HG03342 (cell line): ENCODE measurements at regions not wholly inside any gene's neighbourhood (a gene's known extent, or its start where the extent isn't known, plus 50 kb on each side); places are given as distances from the start of the nearest gene placed in this dataset.

ENCODE experiments used
- ATAC-seq: cut with Tn5 transposase; IDR thresholded peaks from one replicate; pipeline ENCODE4 v1.9.1; 2021; ENCODE audit warnings: mild to moderate bottlenecking, moderate library complexity; ENCODE audit not compliant: unreplicated experiment

DNA sequence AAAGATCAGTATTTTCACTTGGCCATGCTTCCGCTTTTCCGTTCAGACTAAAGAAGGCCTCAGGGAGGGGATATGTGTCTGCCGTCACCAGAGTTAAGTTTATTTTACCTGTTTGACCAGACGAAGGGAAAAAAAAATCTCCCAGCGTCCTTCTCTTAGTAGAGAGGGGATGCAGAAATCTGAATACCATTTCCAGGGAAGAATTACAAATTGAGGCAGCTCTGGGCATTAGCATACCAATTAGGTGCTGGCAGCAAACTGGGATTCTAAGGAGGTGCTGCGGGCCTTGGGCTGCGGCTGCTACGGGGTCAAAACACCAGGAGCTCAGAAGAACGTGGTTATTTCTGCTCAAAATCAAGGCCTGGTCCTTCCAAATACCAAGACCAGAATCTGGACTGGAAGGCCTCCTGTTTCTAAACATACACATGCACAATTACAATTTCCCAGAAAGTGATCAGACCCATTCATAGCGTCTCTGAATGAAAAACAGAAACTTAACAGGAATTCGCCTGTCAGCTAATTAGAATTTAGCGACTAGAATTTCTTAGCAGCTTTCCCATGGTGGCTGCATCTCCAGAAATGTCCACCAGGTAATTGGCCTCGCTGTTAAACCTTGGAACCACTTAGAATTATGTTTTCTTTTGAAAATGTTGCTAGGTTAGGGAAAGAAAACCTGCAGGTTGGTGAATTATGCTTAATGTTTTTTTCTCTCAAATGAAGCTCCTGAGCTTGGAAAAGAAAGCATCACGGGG, 617.0 kb downstream of the VRK1 start:
- no peak for ATAC-seq

GRCh38 chr14:97414718-97415098, 617.5 kb downstream of the VRK1 start:
- no peak for ATAC-seq

DNA sequence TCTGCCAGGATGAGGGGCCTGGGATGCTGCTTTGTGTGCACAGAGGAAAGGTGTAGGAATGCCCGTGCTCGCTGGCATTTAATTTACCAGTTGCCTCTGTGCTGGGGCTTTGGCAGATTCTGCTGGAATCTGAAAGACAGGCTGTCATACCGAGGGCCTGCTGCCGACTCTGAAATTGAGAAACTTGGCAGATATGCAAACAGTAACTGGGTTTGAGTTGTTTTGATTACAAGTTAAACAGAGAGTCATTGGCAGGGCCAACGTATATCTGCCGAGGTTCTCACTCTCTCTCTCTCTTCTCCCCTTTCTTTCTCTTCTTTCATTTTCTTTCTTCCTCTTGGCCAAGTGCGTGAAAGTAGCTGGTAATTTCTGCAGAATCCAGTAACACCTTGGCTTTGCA, 618.7 kb downstream of the VRK1 start:
- no peak for ATAC-seq

- no peak for ATAC-seq
Measured at GRCh38 chr14:97416550-97416949, 619.4 kb downstream of the VRK1 start.

DNA sequence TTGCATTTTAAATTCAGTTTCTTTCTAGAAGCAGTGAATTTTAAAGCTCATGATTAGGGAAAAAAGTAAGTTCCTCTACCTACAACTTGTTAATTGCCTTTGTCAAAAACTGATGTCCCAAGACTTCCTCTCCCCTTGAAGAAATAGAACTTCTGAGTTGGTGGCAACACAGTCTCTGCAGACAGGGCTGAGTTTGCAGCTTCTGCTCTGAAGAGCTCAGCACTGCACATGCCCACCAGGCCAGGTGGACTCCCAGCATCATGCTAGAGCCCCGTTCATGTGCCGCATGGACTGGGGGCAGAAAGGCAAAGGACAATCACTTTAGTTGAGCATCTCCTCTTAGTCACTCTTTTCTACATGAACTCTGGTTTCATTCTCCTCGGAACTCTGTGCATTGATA, 620.1 kb downstream of the VRK1 start:
- no peak for ATAC-seq

- no peak for ATAC-seq
Measured at GRCh38 chr14:97420211-97420610, 623.0 kb downstream of the VRK1 start.

DNA sequence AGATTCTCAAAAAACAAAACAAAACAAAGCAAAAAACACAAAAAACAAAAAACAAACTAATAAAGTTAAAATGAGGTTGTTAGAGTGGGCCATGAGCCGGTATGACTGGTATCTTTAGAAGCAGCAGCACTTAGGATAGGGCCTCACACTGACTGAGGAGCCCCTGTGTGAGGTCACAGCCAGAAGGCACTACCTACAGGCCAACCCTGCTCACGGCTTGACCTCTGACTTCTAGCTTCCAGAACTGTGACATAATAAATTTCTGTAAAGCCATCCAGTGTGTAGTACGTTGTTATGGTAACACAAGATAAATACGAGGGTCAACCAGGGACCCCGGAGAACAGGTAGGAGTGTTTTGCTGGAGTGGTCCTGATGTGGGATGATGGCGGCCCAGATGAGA, 629.6 kb downstream of the VRK1 start:
- ATAC-seq = no peak

GRCh38 chr14:97428808-97429440, 631.7 kb downstream of the VRK1 start:
- no peak for ATAC-seq

- no peak for ATAC-seq
Measured at GRCh38 chr14:97432586-97432985, 635.4 kb downstream of the VRK1 start.

- ATAC-seq = no peak
Measured at GRCh38 chr14:97441740-97442362, 644.7 kb downstream of the VRK1 start.

- no peak for ATAC-seq
Measured at GRCh38 chr14:97442363-97442762, 645.2 kb downstream of the VRK1 start.

DNA sequence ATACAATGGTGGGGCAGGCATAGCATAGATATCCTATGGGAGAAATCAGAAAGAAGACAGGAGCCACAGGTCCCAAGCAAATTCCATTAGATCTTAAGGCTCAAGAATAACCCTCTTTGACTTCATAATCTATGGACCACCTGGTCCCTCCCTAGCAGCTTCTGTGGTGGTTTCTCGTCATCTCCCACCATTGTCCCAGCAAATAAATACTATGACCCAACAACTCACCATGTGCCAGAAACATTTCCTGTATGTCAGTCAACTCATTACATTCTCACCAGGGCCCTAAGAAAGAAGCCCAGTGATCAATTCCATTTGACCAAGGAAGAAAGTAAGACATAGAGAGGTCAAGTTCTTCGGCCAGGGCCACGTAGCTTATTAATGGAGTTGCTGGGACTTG, 646.2 kb downstream of the VRK1 start:
- no peak for ATAC-seq

GRCh38 chr14:97444248-97444647, 647.1 kb downstream of the VRK1 start:
- ATAC-seq = no peak

- no peak for ATAC-seq
Measured at GRCh38 chr14:97445367-97445766, 648.2 kb downstream of the VRK1 start.

GRCh38 chr14:97446087-97446486, 648.9 kb downstream of the VRK1 start:
- ATAC-seq = no peak

- no peak for ATAC-seq
Measured at GRCh38 chr14:97452314-97452713, 655.1 kb downstream of the VRK1 start.

DNA sequence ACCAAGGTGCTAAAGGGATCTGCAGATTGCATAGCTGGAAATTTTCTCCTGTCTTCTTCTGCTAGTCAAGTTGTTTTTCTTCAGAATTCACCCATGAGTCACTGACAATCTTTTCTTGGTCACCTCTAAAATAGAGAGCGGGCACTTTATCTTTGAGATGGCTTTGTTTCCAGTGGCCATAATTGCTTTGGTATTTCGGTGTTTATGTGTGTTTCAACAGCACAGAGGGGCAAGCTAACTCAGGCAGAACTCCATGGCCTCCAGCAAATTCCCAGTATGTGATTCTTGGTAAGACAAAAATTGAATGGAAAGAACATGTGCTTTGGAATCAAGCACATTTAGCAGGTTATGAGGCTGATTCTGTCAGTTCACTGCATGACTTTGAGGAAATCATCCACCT, 656.8 kb downstream of the VRK1 start:
- ATAC-seq = no peak

DNA sequence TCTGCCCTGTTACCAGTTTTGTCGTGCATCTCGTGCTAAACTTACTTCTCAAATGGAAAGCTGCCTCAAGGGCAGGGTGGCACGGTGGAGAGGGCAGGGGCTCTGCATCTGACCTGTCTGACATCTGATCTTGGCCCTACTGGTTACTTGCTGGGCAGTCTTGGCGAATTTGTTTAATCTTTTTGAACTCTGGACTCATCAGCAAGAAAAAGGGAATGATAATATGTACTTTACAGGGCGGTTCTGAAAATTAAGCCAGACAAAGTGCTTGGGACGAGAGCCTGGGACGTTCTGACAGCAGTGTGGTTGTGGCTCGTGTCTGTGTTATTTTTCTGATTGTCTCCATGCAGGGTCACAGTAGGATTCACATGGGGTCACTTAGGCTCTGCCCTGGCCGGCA, 659.3 kb downstream of the VRK1 start:
- no peak for ATAC-seq

- no peak for ATAC-seq
Measured at GRCh38 chr14:97456958-97457357, 659.8 kb downstream of the VRK1 start.

DNA sequence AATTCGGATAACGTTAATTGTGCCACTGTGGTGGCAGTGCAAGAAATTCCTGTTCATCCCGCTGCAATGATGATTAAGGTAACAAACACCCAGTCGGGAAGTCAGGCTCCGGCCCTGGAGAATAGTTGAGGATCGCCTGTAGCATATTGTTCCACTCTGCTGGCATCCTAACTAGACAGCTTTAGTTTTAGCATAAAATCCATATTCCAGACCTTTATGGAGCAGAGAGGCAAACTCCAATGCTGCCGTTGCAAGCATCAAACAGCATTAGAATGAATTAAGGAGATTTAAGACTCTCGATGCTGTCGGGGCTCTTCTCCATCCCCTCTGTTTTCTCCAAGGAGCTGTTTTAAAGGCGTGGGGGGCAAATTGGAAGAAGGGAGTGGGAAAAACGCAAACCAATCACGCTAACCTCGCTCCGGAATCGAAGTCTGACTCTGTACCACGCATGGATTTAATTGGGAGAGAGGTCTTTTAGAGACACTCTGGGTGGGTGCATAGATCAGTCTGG, 660.4 kb downstream of the VRK1 start:
- ATAC-seq = no peak

DNA sequence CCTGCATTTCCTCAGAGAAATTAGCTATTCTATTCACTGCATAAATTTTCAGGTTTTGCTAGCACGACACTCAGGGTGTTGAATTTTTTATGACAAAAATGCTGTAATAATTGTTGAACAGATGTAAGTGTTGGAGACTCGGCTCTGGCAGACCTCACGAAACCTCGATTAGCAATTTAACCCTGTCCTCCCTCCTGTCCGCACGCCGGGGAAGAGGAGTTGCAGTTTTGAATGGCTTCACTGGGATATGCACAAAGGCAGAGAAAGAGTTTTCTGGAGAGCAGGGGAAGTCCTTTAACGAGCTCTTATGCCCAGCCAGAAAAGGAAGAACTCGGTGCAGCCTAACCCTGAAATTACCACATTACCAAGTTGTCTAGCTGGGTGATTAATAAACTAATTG, 661.1 kb downstream of the VRK1 start:
- ATAC-seq = no peak
